Activated CD4-positive, alpha-beta T cell treated with anti-CD3 and anti-CD28 coated beads, Interleukin-2, amount 10 ng/mL, durations not matched to agents 24 days and 14 days (primary cell): ENCODE measurements at regions not wholly inside any gene's neighbourhood (a gene's known extent, or its start where the extent isn't known, plus 50 kb on each side); places are given as distances from the start of the nearest gene placed in this dataset.

Experiments used
- DNase-seq: peaks from one replicate; pipeline ENCODE4 v3.0.0; 2022
- H3K27ac Mint-ChIP-seq: one replicate; pipeline ENCODE4 v1.8.0; 2022; ENCODE audit warnings: mild to moderate bottlenecking, mixed read lengths
- H3K27me3 Mint-ChIP-seq: one replicate; pipeline ENCODE4 v1.8.0; 2022; ENCODE audit warnings: mixed read lengths
- H3K36me3 Mint-ChIP-seq: one replicate; pipeline ENCODE4 v1.8.0; 2022; ENCODE audit warnings: low read depth, mild to moderate bottlenecking, mixed read lengths
- H3K4me1 Mint-ChIP-seq: one replicate; pipeline ENCODE4 v1.8.0; 2021; ENCODE audit warnings: mixed read lengths
- H3K4me3 Mint-ChIP-seq: one replicate; pipeline ENCODE4 v1.8.0; 2022; ENCODE audit warnings: mild to moderate bottlenecking, moderate library complexity, mixed read lengths
- H3K9me3 Mint-ChIP-seq: one replicate; pipeline ENCODE4 v1.8.0; 2021; ENCODE audit warnings: mixed read lengths
- intact Hi-C: fragments of 100-400 bp; cut with micrococcal nuclease; formaldehyde crosslinking; loops from one replicate; pipeline ENCODE4 v1.15.1; 2023

- H3K27ac Mint-ChIP-seq: no peak overlapping the region
- no peaks in the 10 kb centered on the region for H3K27me3 Mint-ChIP-seq
- DNase-seq: no peak
- H3K36me3 Mint-ChIP-seq: no peaks in the 10 kb centered on the region
- intact Hi-C loops: no loop called here
- H3K4me1 Mint-ChIP-seq: no peaks in the 10 kb centered on the region
- H3K9me3 Mint-ChIP-seq: no peaks in the 10 kb centered on the region
- H3K4me3 Mint-ChIP-seq: no peak overlapping the region
Observed at GRCh38 chr12:22850185-22850584, 225.2 kb downstream of the ETNK1 start.

GRCh38 chr12:22851532-22851931, 226.6 kb downstream of the ETNK1 start:
- no peak for DNase-seq
- intact Hi-C loops: no loop called here
- Mint-ChIP-seq H3K4me3 (no peak overlapping the region), H3K9me3 (no peaks in the 10 kb centered on the region), H3K27ac (no peak overlapping the region), H3K27me3 (no peaks in the 10 kb centered on the region), H3K4me1 (no peaks in the 10 kb centered on the region), H3K36me3 (no peaks in the 10 kb centered on the region)

- intact Hi-C loops: loop anchor here (5.0 kb wide), 1 partner anchor 173 kb away; no protein-coding TSS in a partner anchor
- no peaks in the 10 kb centered on the region for H3K9me3 Mint-ChIP-seq
- no peaks in the 10 kb centered on the region for H3K27me3 Mint-ChIP-seq
- no peak overlapping the region for H3K4me3 Mint-ChIP-seq
- H3K36me3 Mint-ChIP-seq: no peaks in the 10 kb centered on the region
- no peaks in the 10 kb centered on the region for H3K4me1 Mint-ChIP-seq
- DNase-seq: no peak
- H3K27ac Mint-ChIP-seq: no peak overlapping the region
Observed at GRCh38 chr12:22855456-22855855, 230.5 kb downstream of the ETNK1 start.

- H3K27me3 Mint-ChIP-seq: no peaks in the 10 kb centered on the region
- intact Hi-C loops: loop anchor here (5.0 kb wide), 1 partner anchor 174 kb away; no protein-coding TSS in a partner anchor
- H3K4me3 Mint-ChIP-seq: no peak overlapping the region
- no peak for DNase-seq
- no peaks in the 10 kb centered on the region for H3K9me3 Mint-ChIP-seq
- H3K27ac Mint-ChIP-seq: no peak overlapping the region
- H3K4me1 Mint-ChIP-seq: no peaks in the 10 kb centered on the region
- H3K36me3 Mint-ChIP-seq: no peaks in the 10 kb centered on the region
Observed at GRCh38 chr12:22856178-22856577, 231.2 kb downstream of the ETNK1 start.

GRCh38 chr12:22858849-22859570, 234.0 kb downstream of the ETNK1 start:
- Mint-ChIP-seq H3K27ac (no peak overlapping the region), H3K36me3 (no peaks in the 10 kb centered on the region), H3K4me1 (no peaks in the 10 kb centered on the region), H3K4me3 (no peak overlapping the region), H3K9me3 (no peaks in the 10 kb centered on the region), H3K27me3 (no peaks in the 10 kb centered on the region)
- intact Hi-C loops: loop anchor here (5.0 kb wide), 1 partner anchor 177 kb away; no protein-coding TSS in a partner anchor
- DNase-seq: no peak

GRCh38 chr12:22860926-22861325, 236.0 kb downstream of the ETNK1 start:
- Mint-ChIP-seq H3K4me3 (no peak overlapping the region), H3K4me1 (no peaks in the 10 kb centered on the region), H3K36me3 (no peaks in the 10 kb centered on the region), H3K27ac (no peak overlapping the region), H3K9me3 (no peaks in the 10 kb centered on the region), H3K27me3 (no peaks in the 10 kb centered on the region)
- intact Hi-C loops: no loop called here
- no peak for DNase-seq

GRCh38 chr12:22865822-22866221, 240.9 kb downstream of the ETNK1 start:
- Mint-ChIP-seq H3K4me1 (no peaks in the 10 kb centered on the region), H3K36me3 (no peaks in the 10 kb centered on the region), H3K9me3 (no peaks in the 10 kb centered on the region), H3K27ac (no peak overlapping the region), H3K27me3 (no peaks in the 10 kb centered on the region), H3K4me3 (no peak overlapping the region)
- no peak for DNase-seq
- intact Hi-C loops: no loop called here

- no peaks in the 10 kb centered on the region for H3K27me3 Mint-ChIP-seq
- intact Hi-C loops: no loop called here
- no peaks in the 10 kb centered on the region for H3K9me3 Mint-ChIP-seq
- no peaks in the 10 kb centered on the region for H3K36me3 Mint-ChIP-seq
- no peak overlapping the region for H3K4me3 Mint-ChIP-seq
- no peak for DNase-seq
- H3K27ac Mint-ChIP-seq: no peak overlapping the region
- H3K4me1 Mint-ChIP-seq: no peaks in the 10 kb centered on the region
Observed at GRCh38 chr12:22866406-22866805, 241.4 kb downstream of the ETNK1 start.

GRCh38 chr12:22874151-22874550, 249.2 kb downstream of the ETNK1 start:
- no peak overlapping the region for H3K27ac Mint-ChIP-seq
- no peaks in the 10 kb centered on the region for H3K4me1 Mint-ChIP-seq
- H3K36me3 Mint-ChIP-seq: no peaks in the 10 kb centered on the region
- H3K9me3 Mint-ChIP-seq: peaks cover 4% of the 10 kb centered on the region
- DNase-seq: no peak
- intact Hi-C loops: no loop called here
- no peaks in the 10 kb centered on the region for H3K27me3 Mint-ChIP-seq
- no peak overlapping the region for H3K4me3 Mint-ChIP-seq

- Mint-ChIP-seq H3K4me1 (no peaks in the 10 kb centered on the region), H3K36me3 (no peaks in the 10 kb centered on the region), H3K9me3 (peaks cover 4% of the 10 kb centered on the region), H3K4me3 (no peak overlapping the region), H3K27me3 (no peaks in the 10 kb centered on the region), H3K27ac (no peak overlapping the region)
- intact Hi-C loops: no loop called here
- DNase-seq: no peak
Observed at GRCh38 chr12:22876262-22876661, 251.3 kb downstream of the ETNK1 start.

- H3K4me1 Mint-ChIP-seq: no peaks in the 10 kb centered on the region
- intact Hi-C loops: no loop called here
- no peak overlapping the region for H3K27ac Mint-ChIP-seq
- H3K27me3 Mint-ChIP-seq: no peaks in the 10 kb centered on the region
- no peaks in the 10 kb centered on the region for H3K36me3 Mint-ChIP-seq
- no peak overlapping the region for H3K4me3 Mint-ChIP-seq
- H3K9me3 Mint-ChIP-seq: peaks cover 4% of the 10 kb centered on the region
- no peak for DNase-seq
Observed at GRCh38 chr12:22879203-22879602, 254.2 kb downstream of the ETNK1 start.

GRCh38 chr12:22880331-22880730, 255.4 kb downstream of the ETNK1 start:
- H3K27ac Mint-ChIP-seq: no peak overlapping the region
- H3K9me3 Mint-ChIP-seq: peaks cover 4% of the 10 kb centered on the region
- intact Hi-C loops: no loop called here
- no peak for DNase-seq
- no peaks in the 10 kb centered on the region for H3K36me3 Mint-ChIP-seq
- no peak overlapping the region for H3K4me3 Mint-ChIP-seq
- no peaks in the 10 kb centered on the region for H3K27me3 Mint-ChIP-seq
- no peaks in the 10 kb centered on the region for H3K4me1 Mint-ChIP-seq

GRCh38 chr12:22880807-22881206, 255.8 kb downstream of the ETNK1 start:
- Mint-ChIP-seq H3K27me3 (no peaks in the 10 kb centered on the region), H3K9me3 (peaks cover 4% of the 10 kb centered on the region), H3K4me3 (no peak overlapping the region), H3K36me3 (no peaks in the 10 kb centered on the region), H3K27ac (no peak overlapping the region), H3K4me1 (no peaks in the 10 kb centered on the region)
- DNase-seq: no peak
- intact Hi-C loops: no loop called here

- Mint-ChIP-seq H3K27ac (no peak overlapping the region), H3K4me3 (no peak overlapping the region), H3K9me3 (no peaks in the 10 kb centered on the region), H3K36me3 (no peaks in the 10 kb centered on the region), H3K27me3 (no peaks in the 10 kb centered on the region), H3K4me1 (no peaks in the 10 kb centered on the region)
- intact Hi-C loops: no loop called here
- no peak for DNase-seq
Observed at GRCh38 chr12:22881878-22882385, 257.0 kb downstream of the ETNK1 start.

GRCh38 chr12:22882559-22882958, 257.6 kb downstream of the ETNK1 start:
- H3K36me3 Mint-ChIP-seq: no peaks in the 10 kb centered on the region
- no peak overlapping the region for H3K4me3 Mint-ChIP-seq
- no peak overlapping the region for H3K27ac Mint-ChIP-seq
- no peaks in the 10 kb centered on the region for H3K9me3 Mint-ChIP-seq
- H3K27me3 Mint-ChIP-seq: no peaks in the 10 kb centered on the region
- DNase-seq: no peak
- intact Hi-C loops: no loop called here
- H3K4me1 Mint-ChIP-seq: no peaks in the 10 kb centered on the region
